KMS-11 (cell line): ENCODE measurements at regions not wholly inside any gene's neighbourhood (a gene's known extent, or its start where the extent isn't known, plus 50 kb on each side); places are given as distances from the start of the nearest gene placed in this dataset.

Experiments used
- H2AFZ ChIP-seq: fragments of 200-600 bp; sonication (generic); 2 replicates; pipeline ENCODE4 v1.6.1; 2016; ENCODE audit warnings: antibody characterized with exemption, mixed run types, low read depth
- H3K27ac ChIP-seq: fragments of 200-600 bp; sonication (generic); 2 replicates; pipeline ENCODE4 v1.6.1; 2016; ENCODE audit warnings: mild to moderate bottlenecking, mixed run types
- H3K27me3 ChIP-seq: fragments of 200-600 bp; sonication (generic); 2 replicates; pipeline ENCODE4 v1.6.1; 2017; ENCODE audit warnings: mild to moderate bottlenecking, low read depth, mixed run types, moderate library complexity; ENCODE audit not compliant: insufficient read depth
- H3K36me3 ChIP-seq: fragments of 200-600 bp; sonication (generic); 2 replicates; pipeline ENCODE4 v1.6.1; 2017; ENCODE audit warnings: mild to moderate bottlenecking, mixed run types; ENCODE audit not compliant: insufficient read depth
- H3K4me1 ChIP-seq: fragments of 200-600 bp; sonication (generic); 2 replicates; pipeline ENCODE4 v1.6.1; 2016; ENCODE audit warnings: mild to moderate bottlenecking, low read depth, mixed run types; ENCODE audit not compliant: poor library complexity, severe bottlenecking
- H3K4me2 ChIP-seq: fragments of 200-600 bp; sonication (generic); 2 replicates; pipeline ENCODE4 v1.7.0; 2016; ENCODE audit warnings: mild to moderate bottlenecking, mixed run types
- H3K4me3 ChIP-seq: fragments of 200-600 bp; sonication (generic); IDR thresholded peaks from 2 replicates; pipeline ENCODE4 v1.6.1; 2017; ENCODE audit warnings: low read depth, low read length, mixed read lengths; ENCODE audit not compliant: insufficient read depth
- H3K79me2 ChIP-seq: fragments of 200-600 bp; sonication (generic); 2 replicates; pipeline ENCODE4 v1.6.1; 2016; ENCODE audit warnings: low read depth, mixed run types; ENCODE audit not compliant: insufficient read depth
- H3K9ac ChIP-seq: fragments of 200-600 bp; sonication (generic); 2 replicates; pipeline ENCODE4 v1.6.1; 2016; ENCODE audit warnings: mild to moderate bottlenecking, mixed run types
- H4K20me1 ChIP-seq: fragments of 200-600 bp; sonication (generic); 2 replicates; pipeline ENCODE4 v1.6.1; 2016; ENCODE audit warnings: mild to moderate bottlenecking, mixed run types; ENCODE audit not compliant: insufficient read depth
- TF ChIP-seq, protein P1 (sequence below): fragments of 200-600 bp; sonication (generic); conservative IDR thresholded peaks from 2 replicates; pipeline ENCODE4 v1.6.1; 2017; ENCODE audit warnings: low read depth, mild to moderate bottlenecking, antibody characterized with exemption, low read length, moderate library complexity, mixed read lengths

DNA sequence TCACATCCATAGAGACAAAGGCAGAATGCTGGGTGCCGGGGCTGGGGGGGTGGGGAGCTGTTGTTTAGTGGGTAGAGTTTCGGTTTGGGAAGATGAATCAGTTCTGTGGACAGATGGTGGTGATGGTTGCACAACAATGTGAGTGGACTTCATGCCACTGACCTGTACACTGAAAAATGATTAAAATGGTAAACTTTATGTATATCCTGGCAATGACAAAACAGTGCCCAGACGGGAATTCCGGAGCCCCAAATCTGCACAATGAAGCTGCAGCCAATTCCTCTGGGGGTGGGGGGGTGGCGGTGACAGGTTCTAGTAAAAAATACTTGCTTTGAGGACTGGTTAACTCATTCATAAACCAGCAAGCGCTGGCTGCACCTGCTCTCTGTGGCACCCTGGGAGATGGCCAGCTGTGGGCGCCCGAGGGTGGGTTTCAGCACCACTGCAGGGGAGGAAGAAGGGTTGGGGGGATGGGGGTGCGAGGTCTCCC is 81.8 kb upstream of the HPCAL1 start:
- no peak overlapping the region for H2AFZ ChIP-seq
- H3K4me3 ChIP-seq, result no peak overlapping the region
- no peaks in the 10 kb centered on the region for H3K79me2 ChIP-seq
- TF ChIP-seq, protein P1, sequence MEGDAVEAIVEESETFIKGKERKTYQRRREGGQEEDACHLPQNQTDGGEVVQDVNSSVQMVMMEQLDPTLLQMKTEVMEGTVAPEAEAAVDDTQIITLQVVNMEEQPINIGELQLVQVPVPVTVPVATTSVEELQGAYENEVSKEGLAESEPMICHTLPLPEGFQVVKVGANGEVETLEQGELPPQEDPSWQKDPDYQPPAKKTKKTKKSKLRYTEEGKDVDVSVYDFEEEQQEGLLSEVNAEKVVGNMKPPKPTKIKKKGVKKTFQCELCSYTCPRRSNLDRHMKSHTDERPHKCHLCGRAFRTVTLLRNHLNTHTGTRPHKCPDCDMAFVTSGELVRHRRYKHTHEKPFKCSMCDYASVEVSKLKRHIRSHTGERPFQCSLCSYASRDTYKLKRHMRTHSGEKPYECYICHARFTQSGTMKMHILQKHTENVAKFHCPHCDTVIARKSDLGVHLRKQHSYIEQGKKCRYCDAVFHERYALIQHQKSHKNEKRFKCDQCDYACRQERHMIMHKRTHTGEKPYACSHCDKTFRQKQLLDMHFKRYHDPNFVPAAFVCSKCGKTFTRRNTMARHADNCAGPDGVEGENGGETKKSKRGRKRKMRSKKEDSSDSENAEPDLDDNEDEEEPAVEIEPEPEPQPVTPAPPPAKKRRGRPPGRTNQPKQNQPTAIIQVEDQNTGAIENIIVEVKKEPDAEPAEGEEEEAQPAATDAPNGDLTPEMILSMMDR, result no peak
- peaks cover 2% of the 10 kb centered on the region for H3K27me3 ChIP-seq
- H3K4me1 ChIP-seq, result peaks cover 4% of the 10 kb centered on the region
- peak overlapping the region; percentile 35; the same call in 1 of the 2 replicates for H3K4me2 ChIP-seq
- H3K9ac ChIP-seq, result no peak overlapping the region
- H4K20me1 ChIP-seq, result no peaks in the 10 kb centered on the region
- H3K27ac ChIP-seq, result no peak overlapping the region
- no peaks in the 10 kb centered on the region for H3K36me3 ChIP-seq

DNA sequence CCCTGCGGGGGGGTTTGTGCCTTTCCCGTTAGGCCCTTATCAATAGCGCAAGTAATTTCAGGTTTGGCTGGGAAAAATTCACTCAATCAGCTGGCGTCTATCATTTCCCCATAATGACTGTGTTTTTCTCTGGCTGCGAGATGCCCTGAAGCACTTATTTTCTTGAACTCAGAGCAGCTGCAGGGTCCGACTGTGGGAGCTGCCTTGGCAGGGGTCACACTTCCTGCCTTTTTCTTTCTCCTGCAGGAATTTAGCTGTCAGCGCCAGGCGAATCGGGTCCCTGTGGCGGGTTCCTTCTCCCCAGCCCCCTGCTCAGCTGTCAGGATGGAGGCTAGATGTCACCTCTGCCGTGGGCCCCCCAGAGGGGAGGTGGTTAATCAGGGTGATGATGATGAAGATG is 81.3 kb upstream of the HPCAL1 start:
- H3K4me1 ChIP-seq, result peaks cover 4% of the 10 kb centered on the region
- no peaks in the 10 kb centered on the region for H4K20me1 ChIP-seq
- no peak overlapping the region for H3K4me3 ChIP-seq
- H3K79me2 ChIP-seq, result no peaks in the 10 kb centered on the region
- no peak overlapping the region for H3K27ac ChIP-seq
- no peaks in the 10 kb centered on the region for H3K36me3 ChIP-seq
- H3K27me3 ChIP-seq, result peaks cover 5% of the 10 kb centered on the region
- no peak overlapping the region for H2AFZ ChIP-seq
- TF ChIP-seq, protein P1, result no peak
- no peak overlapping the region for H3K9ac ChIP-seq
- no peak overlapping the region; the same call in 1 of the 2 replicates for H3K4me2 ChIP-seq

DNA sequence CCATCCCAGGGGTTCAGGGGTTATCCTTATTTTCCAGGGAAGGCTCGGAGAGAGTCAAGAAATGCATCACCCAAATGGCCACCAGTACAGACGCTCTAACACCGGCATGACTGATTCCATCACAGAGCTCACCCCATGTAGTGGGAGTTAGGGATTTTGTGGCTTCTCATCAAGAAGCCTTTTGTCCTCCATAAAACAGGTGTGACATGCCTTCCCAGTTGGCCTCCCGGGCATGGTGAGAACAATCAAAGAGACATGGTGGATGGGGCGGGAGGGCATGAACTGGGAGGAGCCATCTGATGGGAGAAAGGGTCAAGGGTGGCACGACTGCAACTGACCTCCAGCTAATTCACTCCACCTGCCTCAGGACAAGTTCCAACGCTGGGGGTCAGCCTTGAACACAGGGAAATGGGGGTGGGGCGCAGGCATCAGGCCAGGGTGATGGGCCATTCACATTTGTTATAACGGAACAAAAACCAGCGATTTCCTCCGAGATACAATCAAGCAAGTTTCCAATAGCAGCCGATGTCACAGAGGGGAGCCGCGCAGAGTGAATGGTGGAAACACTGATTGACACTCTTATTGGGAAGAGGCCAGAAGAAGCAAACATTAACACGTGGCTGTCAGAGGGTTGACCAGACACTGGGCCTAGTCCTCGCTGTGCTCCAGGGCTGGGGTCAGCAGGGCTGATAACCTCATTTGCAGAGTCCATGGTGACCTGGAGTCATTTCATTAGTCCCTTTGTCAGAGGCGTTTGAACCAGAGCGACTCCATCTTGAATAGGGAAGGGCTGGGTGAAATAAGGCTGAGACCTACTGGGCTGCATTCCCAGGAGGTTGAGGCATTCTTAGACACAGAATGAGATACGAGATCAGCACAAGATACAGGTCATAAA is 80.5 kb upstream of the HPCAL1 start:
- no peak overlapping the region for H3K4me3 ChIP-seq
- peaks cover 5% of the 10 kb centered on the region for H3K27me3 ChIP-seq
- TF ChIP-seq, protein P1, result no peak
- no peaks in the 10 kb centered on the region for H3K79me2 ChIP-seq
- no peaks in the 10 kb centered on the region for H4K20me1 ChIP-seq
- no peaks in the 10 kb centered on the region for H3K36me3 ChIP-seq
- H2AFZ ChIP-seq, result no peak overlapping the region
- H3K27ac ChIP-seq, result no peak overlapping the region
- peaks cover 4% of the 10 kb centered on the region for H3K4me1 ChIP-seq
- no peak overlapping the region for H3K9ac ChIP-seq
- no peak overlapping the region for H3K4me2 ChIP-seq

DNA sequence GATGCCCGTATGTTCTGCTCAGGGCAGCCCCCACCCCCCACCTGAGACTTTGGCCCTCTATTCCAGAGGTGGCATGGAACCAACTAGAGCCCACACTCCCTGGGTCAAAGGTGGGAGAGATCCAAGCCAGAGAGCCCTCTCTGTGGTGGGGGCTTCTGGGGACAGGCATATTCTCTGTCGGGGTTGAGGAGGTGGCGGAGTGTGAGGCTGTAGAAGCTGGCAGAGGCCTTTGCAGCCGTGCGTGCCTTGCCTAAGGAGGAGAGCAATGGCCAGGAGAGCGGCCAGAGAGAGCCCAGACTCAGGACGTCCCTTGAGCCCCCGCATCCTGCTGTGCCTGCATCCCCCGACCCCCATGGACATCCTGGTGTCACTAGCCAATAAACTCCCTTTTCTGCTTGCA is 79.2 kb upstream of the HPCAL1 start:
- Histone ChIP-seq H3K27me3 (peaks cover 5% of the 10 kb centered on the region), H3K79me2 (no peaks in the 10 kb centered on the region), H3K4me2 (no peak overlapping the region), H3K27ac (no peak overlapping the region), H3K36me3 (no peaks in the 10 kb centered on the region), H3K4me1 (peaks cover 4% of the 10 kb centered on the region), H2AFZ (no peak overlapping the region), H4K20me1 (no peaks in the 10 kb centered on the region), H3K4me3 (no peak overlapping the region), H3K9ac (no peak overlapping the region)
- TF ChIP-seq, protein P1, result no peak
